G401 (cell line): ENCODE measurements at regions not wholly inside any gene's neighbourhood (a gene's known extent, or its start where the extent isn't known, plus 50 kb on each side); places are given as distances from the start of the nearest gene placed in this dataset.

ENCODE experiments used
- DNase-seq: peaks from one replicate; pipeline ENCODE4 v3.0.0-alpha.2; 2015; ENCODE audit warnings: low spot score
- in situ Hi-C: cut with HindIII; loops from 2 replicates; pipeline ENCODE4 v1.10.0; 2016; ENCODE audit warnings: low sequenced_read_pairs, mixed read lengths

DNA sequence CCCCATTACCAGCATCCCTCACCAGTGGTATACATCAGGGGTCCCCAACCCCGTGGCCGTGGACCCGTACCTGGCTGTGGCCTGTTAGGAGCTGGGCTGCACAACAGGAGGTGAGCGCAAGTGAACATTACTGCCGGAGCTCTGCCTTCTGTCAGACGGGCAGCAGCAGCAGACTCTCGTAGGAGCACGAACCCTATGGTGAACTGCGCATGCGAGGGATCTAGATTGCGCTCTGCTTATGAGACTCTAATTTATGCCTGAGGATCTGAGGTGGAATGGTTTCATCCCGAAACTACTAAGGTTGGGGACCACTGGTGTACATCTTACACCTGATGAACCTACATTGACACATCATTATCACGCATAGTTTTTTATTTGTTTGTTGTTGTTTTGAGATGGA lies 52.8 kb upstream of the DHX15 start:
- in situ Hi-C loops = no loop called here
- DNase-seq = no peak

DNA sequence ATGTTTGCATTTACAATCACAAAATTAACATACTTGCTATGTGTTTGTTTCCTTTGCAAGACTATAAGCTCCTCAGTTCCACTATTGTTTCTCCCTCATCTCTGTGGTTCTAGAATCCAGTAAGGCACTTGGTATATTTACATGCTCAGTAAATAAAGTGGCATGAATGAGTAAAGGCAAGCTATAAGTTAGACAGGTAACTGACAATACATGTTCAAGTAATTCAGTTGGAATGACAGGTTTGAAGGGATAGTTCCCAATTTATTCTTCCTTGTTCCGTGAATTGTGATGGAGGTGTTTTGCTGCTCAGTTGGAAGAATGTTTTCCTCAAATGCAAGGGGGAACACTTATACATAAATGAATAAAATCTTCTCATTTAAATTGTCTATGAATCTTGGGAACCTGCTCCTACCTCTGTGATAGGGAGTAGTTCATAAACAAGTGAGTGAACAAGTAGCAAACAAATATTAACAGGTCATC lies 54.1 kb upstream of the DHX15 start:
- in situ Hi-C loops = no loop called here
- no peak for DNase-seq

DNA sequence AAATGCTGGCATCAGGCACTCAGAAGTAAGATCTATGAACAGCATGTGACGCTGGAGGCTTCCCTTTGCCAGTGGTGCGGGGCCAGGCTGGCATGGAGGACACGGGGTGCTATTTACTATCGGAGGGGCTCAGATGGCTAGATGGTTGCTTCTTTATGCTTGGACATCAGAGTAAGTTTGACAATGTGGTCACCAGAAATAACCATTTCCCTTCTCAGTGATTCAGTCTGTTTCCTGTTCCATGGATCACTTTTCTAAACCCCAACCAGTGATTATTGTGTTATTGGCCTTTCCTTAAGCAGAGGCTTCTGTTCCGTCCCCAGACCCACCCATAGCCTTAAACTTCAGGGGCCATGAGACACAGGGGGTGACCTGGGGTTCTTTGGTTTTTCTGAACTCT lies 55.4 kb upstream of the DHX15 start:
- in situ Hi-C loops = no loop called here

DNA sequence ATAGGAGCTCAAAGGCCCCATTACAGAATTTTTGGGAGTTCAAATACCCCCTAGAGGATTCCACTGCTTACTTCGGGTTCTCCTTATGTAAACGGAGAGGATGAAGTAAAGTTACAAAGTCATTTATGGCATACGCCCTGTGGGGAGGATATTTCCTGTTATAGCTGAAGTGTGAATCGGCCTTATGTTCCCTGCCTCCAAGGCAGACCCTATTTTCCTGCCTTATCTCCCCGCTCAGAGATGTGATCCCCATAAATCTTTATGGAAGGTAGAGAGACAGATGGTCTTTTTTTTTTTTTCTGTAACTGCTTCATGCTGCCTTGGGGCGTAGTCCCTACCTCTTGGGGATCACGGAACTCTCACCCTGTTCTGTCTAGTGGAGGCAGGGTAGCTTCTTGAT lies 56.0 kb upstream of the DHX15 start:
- DNase-seq = no peak
- in situ Hi-C loops = no loop called here

More for the DNA sequence above, 55.4 kb upstream of the DHX15 start:
- no peak for DNase-seq

DNA sequence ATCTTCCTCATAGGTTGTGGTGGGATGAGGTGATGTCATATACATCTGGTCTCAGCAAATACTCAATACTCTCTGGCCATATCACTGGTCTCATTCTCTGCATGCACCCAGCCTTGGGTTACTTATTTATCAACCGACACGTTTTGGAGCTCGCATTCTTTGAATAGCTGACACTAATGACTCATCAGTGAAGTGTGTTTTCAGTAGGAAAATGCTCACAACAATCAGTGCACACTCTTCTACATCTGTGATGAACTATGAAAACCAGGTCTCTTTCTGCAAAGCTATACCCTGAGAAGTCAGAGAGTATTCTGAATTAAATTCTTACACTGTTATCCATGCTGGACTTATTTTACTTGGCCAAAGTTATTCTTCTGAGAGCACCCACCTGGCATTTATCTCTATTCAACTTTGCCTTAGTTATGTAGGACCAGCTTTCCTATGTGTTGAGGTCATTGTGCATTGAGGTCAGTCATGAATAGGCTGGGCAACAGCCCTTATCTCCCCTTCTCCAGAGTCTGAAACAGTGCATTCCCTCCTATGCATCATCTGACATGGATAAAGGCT lies 58.7 kb upstream of the DHX15 start:
- DNase-seq = no peak
- in situ Hi-C loops = no loop called here

DNA sequence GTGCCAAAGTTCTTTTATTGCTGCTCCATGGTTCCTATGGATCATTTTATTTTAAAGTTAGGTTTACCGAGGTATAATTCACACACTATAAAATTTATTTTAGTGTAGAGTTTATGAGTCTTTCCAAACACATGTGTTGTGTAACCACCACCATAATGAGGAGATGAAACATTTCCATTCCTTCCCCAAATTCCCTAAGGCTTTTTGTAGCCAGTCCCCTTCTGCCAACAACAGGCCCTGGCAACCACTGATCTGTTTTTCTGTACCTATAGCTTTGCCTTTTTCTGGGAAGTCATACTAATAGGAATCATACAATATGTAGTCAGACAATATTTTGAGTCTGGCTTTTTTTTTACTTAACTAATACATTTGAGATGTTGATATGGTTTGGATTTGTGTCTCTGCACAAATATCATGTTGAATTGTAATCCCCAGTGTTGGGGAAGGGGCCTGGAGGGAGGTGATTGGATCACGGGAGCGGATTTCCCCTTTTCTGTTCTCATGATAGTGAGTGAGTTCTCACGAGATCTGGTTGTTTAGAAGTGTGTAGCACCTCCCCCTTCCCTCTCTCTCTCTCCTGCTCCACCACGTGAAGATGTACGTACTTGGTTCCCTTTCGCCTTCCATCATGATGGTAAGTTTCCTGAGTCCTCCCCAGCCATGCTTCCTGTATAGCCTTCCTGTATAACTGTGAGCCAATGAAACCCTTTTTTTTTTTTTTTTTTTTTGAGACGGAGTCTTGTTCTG lies 59.6 kb upstream of the DHX15 start:
- in situ Hi-C loops = no loop called here
- DNase-seq = no peak

DNA sequence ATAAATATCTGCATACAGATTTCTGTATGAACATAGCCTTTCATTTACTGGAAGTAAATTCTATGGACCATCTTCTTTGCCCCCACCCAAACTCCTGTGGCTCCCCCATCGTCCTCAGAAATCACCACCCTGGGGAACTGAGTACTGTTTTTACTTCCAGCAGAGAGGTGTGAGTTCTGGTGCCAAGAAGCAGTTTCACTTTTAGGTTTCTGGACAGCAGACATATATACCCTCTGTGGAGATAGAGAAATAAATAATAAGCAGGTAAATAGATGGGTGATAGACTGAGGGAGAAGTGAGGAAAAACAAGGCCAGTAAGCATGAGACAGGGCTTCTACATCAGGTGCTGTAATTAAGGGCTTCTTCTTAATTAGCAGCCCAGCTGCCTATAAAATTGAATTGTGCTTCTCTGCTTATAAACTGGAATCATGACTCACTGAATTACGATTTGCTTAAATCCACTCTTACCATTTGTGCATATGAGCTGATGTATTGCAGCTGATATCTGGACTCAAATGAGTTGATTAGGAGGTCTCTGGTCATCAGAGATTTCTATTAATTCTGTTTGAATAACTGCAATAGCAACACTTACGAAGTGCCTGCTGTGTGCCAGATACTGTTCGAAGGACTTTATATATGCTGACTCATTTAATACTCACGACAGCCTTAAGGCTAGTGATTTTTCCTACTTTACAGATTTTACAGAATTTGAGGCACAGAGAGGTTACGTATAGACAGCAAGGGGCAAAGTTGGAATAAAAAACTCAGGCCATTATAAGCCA lies 60.8 kb upstream of the DHX15 start:
- in situ Hi-C loops = no loop called here
- DNase-seq = no peak

DNA sequence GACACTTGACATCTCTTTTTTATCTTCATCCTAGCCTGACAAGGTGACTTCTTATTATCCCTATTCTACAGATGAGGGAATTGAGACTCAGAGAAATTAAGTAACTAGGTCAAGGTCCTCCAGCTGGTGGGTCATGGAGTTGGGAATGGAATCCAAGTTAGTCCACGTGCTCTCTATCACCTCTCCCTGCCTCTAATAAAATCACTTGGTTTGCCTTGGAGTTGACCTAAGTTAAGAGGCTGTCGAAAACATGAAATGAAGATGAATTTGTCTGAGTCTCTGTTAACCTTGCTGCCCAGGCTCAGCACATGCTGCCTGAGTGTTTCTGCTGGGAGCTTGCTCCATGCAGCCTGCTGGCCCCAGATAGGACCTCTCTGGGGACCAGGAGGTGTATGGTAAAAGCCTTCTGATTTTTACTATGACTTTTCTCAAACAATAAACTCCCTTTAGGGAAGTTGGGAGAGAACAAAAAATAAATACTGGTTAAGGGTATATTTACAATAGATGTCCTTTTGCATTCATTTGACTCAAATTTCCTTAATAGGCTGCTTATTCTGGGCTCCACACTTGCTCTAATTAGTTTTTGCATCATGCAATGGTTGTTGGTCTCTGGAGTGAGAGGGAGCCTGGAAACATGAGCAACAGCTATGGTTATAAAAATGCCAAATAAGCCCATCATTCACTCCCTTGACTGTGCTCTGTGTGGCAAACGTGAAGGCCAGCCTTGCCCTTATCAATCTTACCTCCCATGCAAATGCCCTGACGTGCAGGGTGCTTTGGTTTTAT lies 61.6 kb upstream of the DHX15 start:
- DNase-seq = no peak
- in situ Hi-C loops = no loop called here

DNA sequence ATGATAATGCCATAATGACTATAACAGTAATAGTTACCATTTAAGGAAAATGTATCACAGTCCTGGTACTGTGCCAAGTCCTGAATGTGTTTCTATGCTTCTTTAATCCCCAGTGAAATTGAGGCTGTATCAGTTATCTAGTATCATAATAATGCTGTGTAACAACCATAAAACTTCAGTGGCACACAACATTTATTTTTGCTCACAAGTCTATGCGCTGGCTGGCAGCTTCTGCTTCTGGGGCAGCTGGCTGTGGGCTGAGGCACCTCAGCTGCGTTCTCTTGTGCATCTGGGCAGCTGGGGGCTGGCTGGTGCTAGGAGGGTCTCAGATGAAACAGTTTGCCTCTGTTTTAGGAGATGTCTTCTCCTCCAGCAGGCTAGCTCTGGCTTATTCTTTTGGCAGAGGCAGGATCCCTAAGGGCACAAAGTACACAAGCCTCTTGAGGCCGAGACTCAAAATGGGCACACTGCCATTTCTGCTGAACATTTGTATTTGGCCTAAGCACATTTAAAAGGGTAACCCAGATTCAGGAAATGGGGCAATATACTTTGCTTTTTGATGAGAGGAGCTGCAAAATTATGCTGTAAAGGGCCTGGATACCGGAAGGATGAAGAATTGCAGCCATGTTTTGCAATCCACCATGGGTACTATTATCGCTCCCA lies 62.6 kb upstream of the DHX15 start:
- DNase-seq = no peak
- in situ Hi-C loops = no loop called here

DNA sequence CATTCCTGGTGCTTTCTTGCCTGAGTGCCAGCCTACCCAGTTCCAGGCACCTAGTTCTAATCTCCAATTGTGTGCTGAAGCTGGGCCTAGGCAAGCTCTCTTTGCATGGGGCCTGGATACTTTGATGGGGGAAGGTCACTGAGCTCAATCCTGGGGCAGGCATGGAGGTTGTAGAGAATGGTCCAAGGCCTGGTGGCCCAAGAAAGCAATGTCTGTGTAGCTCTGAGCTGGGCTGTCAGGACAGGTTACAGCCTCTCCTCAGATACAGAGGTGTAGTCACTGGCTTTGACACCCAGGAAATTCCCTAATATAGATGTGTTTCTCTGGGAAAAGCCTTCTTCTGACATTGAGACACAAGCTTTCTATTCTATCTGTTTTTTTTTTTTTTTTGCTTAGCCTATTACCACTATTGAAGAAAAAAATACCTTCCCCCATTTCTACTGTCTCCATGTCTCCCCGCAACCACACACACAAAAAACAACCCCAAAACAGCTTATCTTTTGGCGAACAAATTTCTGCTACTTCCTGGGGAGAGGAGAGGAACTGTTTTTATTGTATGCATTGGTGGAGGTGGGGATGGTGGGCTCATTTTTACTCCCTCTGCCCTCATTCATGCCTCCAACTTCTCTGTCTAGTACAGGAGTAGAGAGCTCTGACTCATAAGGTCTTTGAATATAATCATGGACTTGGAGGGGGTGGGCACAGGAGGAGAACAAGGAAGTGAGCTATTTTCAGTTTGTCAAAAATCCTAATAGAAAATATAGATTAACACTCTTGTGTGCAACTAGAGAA lies 66.7 kb upstream of the DHX15 start:
- DNase-seq = no peak
- in situ Hi-C loops = no loop called here

DNA sequence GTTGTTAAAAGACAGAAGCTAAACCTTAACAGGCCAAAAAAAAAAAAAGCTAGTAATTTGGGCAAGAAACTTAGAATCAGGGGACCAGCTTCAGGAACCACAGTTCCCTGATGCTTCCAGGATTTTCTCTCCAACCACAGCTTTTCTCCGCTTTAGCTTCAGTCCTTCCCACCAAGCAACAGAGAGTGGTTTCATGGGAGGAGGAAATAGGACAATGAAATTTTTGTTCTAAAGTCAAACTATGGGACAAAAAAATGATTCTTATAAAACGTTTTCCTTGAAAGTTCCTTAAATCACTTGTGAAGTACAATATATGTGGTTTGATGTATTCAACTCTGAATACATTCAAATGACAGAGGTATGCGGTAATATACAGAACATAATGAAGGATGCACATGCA lies 71.0 kb upstream of the DHX15 start:
- in situ Hi-C loops = no loop called here
- DNase-seq = no peak

DNA sequence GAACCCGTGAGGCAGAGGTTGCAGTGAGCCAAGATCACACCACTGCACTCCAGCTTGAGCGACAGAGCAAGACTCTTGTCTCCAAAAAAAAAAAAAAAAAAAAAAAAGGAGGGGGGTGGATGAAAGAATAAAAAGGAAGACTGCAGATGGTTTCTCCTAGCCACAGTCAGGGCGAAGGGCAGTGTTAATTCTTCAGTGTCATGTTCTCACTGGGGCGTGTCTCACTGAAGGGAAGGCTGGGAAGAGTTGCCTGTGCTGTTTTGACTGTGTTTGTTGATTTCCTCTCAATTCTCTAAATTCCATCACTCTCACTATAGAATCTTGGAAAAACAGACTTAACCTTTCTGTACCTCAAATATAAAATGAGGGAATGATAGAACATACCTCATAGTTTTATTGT lies 71.6 kb upstream of the DHX15 start:
- in situ Hi-C loops = no loop called here
- DNase-seq = no peak

DNA sequence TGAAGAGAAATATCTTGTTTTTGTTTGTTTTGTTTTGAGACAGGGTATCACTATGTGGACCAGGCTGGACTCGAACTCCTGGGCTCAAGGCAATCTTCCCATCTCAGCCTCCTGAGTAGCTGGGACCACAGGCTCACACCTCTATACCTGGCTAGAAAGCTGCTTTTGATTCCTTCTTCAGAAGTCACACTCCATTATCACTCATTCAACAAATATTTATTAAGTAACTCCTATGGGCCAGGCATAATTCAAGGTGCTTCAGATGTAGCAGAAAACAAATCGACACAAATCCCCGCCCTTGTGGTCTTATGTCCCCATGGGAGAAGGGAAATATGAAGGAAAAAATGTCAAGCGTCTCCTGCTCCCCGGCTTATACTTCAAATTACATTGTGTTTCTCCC lies 72.6 kb upstream of the DHX15 start:
- DNase-seq = no peak
- in situ Hi-C loops = no loop called here

DNA sequence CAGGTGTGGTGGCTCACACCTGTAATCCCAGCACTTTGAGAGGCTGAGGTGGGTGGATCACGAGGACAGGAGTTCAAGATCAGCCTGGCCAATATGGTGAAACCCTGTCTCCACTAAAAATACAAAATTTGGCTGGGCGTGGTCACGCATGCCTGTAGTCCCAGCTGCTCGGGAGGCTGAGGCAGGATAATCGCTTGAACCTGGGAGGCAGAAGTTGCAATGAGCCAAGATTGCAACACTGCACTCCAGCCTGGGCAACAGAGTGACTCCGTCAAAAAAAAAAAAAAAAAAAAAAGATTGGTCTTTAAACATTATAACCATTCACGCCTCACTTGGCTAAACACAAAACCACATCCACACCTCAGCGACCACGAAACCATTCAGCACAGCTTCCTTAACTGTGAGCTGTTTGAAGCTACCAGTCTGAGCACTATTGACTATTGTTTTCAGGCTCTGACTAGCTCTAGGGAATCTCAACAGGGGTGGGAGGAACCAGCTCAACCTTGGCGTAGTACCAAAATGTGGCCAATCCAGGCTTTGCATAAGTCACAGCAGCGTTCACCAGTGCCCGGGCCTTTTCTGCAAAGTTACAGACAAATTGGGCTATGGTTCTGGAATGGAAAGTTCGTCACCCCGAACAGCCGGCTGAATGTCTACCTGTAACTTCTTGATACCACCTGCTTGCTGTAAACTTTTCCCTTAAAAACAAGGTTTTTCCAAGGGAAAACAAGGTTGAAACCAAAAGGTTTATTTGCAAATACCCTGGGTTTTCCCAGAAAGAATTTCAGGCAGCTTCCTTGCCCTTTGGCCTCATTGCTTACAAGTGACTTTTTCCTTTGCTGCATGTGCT lies 73.6 kb upstream of the DHX15 start:
- peak; percentile 5 for DNase-seq
- in situ Hi-C loops = no loop called here

DNA sequence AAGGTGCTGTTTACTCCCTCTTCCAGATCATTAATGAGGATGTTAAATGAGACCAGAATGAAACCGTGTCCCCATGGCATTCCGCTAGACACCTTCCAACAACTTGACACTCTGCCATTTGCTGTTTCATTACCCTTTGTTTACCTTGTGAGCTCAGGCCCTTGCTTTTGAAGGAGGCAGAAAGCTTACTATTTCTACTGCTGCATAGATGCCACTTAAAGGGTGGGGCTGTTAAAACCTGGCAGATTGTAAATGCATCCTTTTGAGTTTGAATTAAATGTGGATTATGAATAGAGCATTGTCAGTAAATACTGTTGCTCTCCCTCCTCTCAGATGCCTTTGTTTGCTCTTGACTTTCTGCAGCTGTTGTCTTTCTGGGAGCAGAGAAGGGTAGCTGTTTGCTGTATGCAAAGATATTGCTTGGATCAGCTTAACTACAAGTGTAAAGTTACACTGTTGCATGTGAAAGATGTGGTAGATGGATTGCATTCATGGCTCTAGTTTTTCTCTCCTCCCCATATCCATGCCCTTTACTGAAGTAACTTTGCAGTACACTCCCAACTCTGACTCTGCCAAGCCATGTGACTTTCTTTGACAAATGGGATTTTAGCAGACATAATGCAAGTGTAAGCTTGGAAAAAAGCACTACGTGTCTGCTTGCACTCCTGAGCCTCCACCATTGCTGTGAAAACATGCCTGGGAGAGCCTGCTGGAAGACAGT lies 75.0 kb upstream of the DHX15 start:
- DNase-seq = no peak
- in situ Hi-C loops = no loop called here

DNA sequence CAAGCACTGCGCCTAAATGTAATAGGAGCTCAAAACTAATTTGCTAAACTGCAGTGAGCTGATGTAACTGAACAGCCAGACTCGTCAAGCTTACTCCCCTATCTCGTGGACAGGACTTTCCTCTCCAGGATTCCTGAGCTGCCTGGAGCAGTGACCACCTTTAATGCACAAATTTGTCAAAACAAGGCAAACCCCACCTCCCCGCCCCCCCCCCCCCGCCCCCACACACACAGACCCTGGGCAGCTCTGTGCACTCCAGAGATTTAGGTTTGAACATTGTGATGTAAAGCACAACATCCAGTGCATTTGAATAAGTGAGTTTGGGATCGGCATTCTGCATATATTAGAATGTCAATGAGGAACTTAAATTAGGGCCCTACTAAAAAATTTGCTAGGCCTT lies 77.7 kb upstream of the DHX15 start:
- DNase-seq = no peak
- in situ Hi-C loops = no loop called here

DNA sequence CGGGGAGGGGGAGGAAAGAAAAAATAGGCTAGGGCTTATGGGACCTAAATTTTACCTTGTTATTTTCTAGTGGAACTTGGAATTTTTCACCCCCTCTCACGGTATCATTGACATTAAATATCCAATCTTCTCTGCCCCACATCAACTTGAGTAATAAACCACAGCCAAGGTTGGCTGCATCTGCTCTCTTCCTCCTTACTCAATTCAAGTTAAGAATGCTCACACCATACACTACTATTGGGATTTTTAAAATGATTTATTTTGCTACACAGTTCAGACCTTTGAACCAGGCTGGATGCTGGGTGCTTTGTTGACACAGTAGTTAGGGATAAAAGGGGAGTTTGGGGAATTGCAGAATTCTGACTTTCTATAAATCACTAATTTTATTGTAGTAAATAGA lies 78.2 kb upstream of the DHX15 start:
- in situ Hi-C loops = no loop called here
- DNase-seq = no peak
